Muscle layer of duodenum (tissue), 2 donors: ENCODE measurements at regions not wholly inside any gene's neighbourhood (a gene's known extent, or its start where the extent isn't known, plus 50 kb on each side); places are given as distances from the start of the nearest gene placed in this dataset.
"Not testable (repeated sequence)": the region's sequence is repeated elsewhere in the genome, so short reads cannot be mapped to it uniquely, and the experiment has no call there.

ENCODE experiments used
- H3K27ac ChIP-seq: one replicate; pipeline ENCODE4 v1.7.0; 2013; ENCODE audit warnings: mild to moderate bottlenecking, low read length
- H3K27me3 ChIP-seq: one replicate; pipeline ENCODE4 v1.7.0; 2013; ENCODE audit warnings: low read depth, mild to moderate bottlenecking, control low read depth, low read length
- H3K36me3 ChIP-seq, 2 donors: one replicate each; pipeline ENCODE4 v1.7.0; 2013; ENCODE audit warnings: low read length in 2 of 2, control low read depth in 1 of 2, mild to moderate bottlenecking in 1 of 2; ENCODE audit not compliant: insufficient read depth in 2 of 2, control insufficient read depth in 1 of 2
- H3K4me1 ChIP-seq, 2 donors: one replicate each; pipeline ENCODE4 v1.7.0; 2013; ENCODE audit warnings: low read length in 2 of 2, mild to moderate bottlenecking in 2 of 2, control low read depth in 1 of 2, moderate library complexity in 1 of 2; ENCODE audit not compliant: insufficient read depth in 2 of 2, control insufficient read depth in 1 of 2
- H3K4me3 ChIP-seq, 2 donors: one replicate each; pipeline ENCODE4 v1.7.0; 2013; ENCODE audit warnings: low read length in 2 of 2, low read depth in 1 of 2, mild to moderate bottlenecking in 1 of 2
- H3K9me3 ChIP-seq, 2 donors: one replicate each; pipeline ENCODE4 v1.7.0; 2013; ENCODE audit warnings: low read length in 2 of 2, control low read depth in 1 of 2, mild to moderate bottlenecking in 1 of 2; ENCODE audit not compliant: control insufficient read depth in 1 of 2
- donor health status: healthy.

GRCh38 chr12:83919081-83919480, 993.5 kb downstream of the SLC6A15 start:
- no peak overlapping the region for H3K27ac ChIP-seq
- no peaks in the 10 kb centered on the region for H3K9me3 ChIP-seq
- H3K36me3 ChIP-seq = no peaks in the 10 kb centered on the region
- no peaks in the 10 kb centered on the region for H3K27me3 ChIP-seq
- H3K4me1 ChIP-seq = no peaks in the 10 kb centered on the region
- H3K4me3 ChIP-seq = no peak overlapping the region

DNA sequence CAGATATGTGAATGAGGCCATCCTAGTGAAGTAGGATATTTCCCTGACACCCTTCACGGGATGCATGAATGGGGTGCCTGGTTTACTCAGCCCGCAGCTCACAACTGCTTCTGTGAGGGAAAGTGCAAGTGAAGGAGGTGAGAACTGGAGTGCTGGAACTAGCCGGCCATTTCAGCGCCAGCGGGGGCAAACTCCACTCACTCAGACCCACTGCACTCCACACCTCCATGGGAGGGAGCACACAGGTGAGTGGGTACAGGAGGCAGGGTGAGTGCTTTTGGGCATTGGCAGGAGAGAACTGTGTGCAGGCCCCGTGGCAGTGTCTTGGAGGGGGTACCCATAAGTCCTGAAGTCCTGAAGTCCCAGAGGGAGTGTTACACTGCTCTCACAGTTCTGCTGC, 1008.4 kb downstream of the SLC6A15 start:
- Histone ChIP-seq H3K36me3 (no peaks in the 10 kb centered on the region), H3K4me1 (no peaks in the 10 kb centered on the region), H3K27me3 (no peaks in the 10 kb centered on the region), H3K4me3 (no peak overlapping the region), H3K27ac (no peak overlapping the region), H3K9me3 (no peaks in the 10 kb centered on the region)

GRCh38 chr12:83896416-83896815, 1016.2 kb downstream of the SLC6A15 start:
- H3K4me1 ChIP-seq = no peaks in the 10 kb centered on the region
- no peaks in the 10 kb centered on the region for H3K9me3 ChIP-seq
- no peaks in the 10 kb centered on the region for H3K36me3 ChIP-seq
- H3K27me3 ChIP-seq = no peaks in the 10 kb centered on the region
- H3K4me3 ChIP-seq = no peak overlapping the region
- no peak overlapping the region for H3K27ac ChIP-seq

- H3K4me3 ChIP-seq = no peak overlapping the region
- no peaks in the 10 kb centered on the region for H3K9me3 ChIP-seq
- no peak overlapping the region for H3K27ac ChIP-seq
- H3K36me3 ChIP-seq = no peaks in the 10 kb centered on the region
- no peaks in the 10 kb centered on the region for H3K4me1 ChIP-seq
- no peaks in the 10 kb centered on the region for H3K27me3 ChIP-seq
These were observed 1019.5 kb downstream of the SLC6A15 start for GRCh38 chr12:83893101-83893500.

GRCh38 chr12:83889745-83890144, 1022.9 kb downstream of the SLC6A15 start:
- H3K27me3 ChIP-seq = no peaks in the 10 kb centered on the region
- no peaks in the 10 kb centered on the region for H3K9me3 ChIP-seq
- no peak overlapping the region for H3K4me3 ChIP-seq
- no peak overlapping the region for H3K27ac ChIP-seq
- no peaks in the 10 kb centered on the region for H3K36me3 ChIP-seq
- no peaks in the 10 kb centered on the region for H3K4me1 ChIP-seq

DNA sequence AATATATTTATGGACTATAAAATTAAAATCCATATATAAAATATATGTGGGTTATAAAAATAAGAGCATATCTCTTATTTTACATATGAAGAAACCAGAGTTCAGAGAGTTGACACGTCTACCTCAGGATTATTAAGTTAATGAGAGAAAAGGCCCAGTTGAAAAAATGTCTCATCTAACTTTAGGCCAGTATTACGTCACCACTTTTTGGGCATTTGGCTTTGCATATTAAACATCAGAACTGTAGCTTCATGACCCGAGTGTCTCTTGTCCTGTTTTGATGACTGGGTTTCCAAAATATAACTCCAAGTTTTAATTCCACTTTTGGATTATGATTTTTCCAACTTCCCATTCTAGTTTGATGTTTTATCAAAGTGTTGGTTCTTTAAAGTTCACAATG, 1026.1 kb downstream of the SLC6A15 start:
- H3K36me3 ChIP-seq = no peaks in the 10 kb centered on the region
- H3K4me3 ChIP-seq = no peak overlapping the region
- no peaks in the 10 kb centered on the region for H3K9me3 ChIP-seq
- H3K4me1 ChIP-seq = no peaks in the 10 kb centered on the region
- no peaks in the 10 kb centered on the region for H3K27me3 ChIP-seq
- no peak overlapping the region for H3K27ac ChIP-seq

DNA sequence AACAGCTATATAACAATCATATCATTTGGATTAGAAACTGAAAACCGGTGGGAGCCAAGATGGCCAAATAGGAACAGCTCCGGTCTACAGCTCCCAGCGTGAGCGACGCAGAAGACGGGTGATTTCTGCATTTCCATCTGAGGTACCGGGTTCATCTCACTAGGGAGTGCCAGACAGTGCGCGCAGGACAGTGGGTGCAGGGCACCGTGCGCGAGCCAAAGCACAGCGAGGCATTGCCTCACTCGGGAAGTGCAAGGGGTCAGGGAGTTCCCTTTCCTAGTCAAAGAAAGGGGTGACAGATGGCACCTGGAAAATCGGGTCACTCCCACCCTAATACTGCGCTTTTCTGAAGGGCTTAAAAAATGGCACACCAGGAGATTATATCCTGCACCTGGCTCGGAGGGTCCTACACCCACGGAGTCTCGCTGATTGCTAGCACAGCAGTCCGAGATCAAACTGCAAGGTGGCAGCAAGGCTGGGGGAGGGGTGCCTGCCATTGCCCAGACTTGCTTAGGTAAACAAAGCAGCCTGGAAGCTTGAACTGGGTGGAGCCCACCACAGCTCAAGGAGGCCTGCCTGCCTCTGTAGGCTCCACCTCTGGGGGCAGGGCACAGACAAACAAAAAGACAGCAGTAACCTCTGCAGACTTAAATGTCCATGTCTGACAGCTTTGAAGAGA, 1041.5 kb downstream of the SLC6A15 start:
- not testable (repeated sequence) for H3K27ac ChIP-seq, H3K36me3 ChIP-seq, H3K4me3 ChIP-seq, H3K4me1 ChIP-seq, H3K9me3 ChIP-seq, H3K27me3 ChIP-seq

DNA sequence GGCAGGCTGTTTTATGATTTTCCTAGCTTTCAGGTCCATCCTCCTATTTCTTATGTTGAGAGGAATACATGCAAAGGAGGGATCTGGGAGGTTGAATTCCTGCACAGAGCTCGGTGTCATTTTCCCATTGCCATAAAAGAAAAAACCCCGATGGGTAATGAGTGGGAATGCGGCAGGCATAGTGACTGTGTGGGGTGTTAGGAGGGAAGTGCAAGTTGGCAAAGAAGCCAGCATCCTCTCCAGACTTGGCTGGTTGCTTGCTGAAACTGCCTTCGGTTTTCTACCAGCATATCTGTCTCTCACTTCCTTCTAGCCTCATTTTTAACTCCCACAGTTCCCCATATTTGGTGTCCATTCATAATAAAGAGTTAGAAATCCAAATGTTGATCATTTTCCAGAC, 1046.1 kb downstream of the SLC6A15 start:
- Histone ChIP-seq H3K4me3 (no peak overlapping the region), H3K4me1 (no peaks in the 10 kb centered on the region), H3K27ac (no peak overlapping the region), H3K9me3 (no peaks in the 10 kb centered on the region), H3K36me3 (no peaks in the 10 kb centered on the region), H3K27me3 (no peaks in the 10 kb centered on the region)

- Histone ChIP-seq H3K27me3 (no peaks in the 10 kb centered on the region), H3K36me3 (no peaks in the 10 kb centered on the region), H3K4me1 (no peaks in the 10 kb centered on the region), H3K4me3 (no peak overlapping the region), H3K9me3 (no peaks in the 10 kb centered on the region), H3K27ac (no peak overlapping the region)
These were observed 1047.2 kb downstream of the SLC6A15 start for GRCh38 chr12:83865431-83865830.

DNA sequence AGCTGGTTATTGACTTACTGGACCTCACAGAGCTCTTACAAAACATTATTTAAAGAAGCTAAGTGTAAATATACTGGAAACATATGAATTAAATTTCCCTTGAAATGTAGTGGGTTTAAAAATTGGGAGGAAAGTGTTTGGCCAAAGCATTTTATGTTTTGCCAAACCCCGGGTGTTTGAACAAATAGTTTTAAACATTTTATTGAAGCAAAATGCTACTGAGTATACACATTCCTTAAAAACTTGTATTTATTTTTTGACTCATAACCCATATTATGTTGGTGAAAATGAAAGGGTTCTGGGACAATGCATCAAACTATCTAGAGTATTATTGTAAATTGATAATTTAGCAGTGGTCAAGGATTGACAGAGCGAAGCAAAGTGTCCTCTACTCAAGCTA, 1048.5 kb downstream of the SLC6A15 start:
- Histone ChIP-seq H3K36me3 (no peaks in the 10 kb centered on the region), H3K27ac (no peak overlapping the region), H3K4me3 (no peak overlapping the region), H3K27me3 (no peaks in the 10 kb centered on the region), H3K9me3 (no peaks in the 10 kb centered on the region), H3K4me1 (no peaks in the 10 kb centered on the region)

GRCh38 chr12:83859021-83859420, 1053.6 kb downstream of the SLC6A15 start:
- Histone ChIP-seq H3K4me1 (no peaks in the 10 kb centered on the region), H3K9me3 (peaks cover 0 to 17% of the 10 kb centered on the region in 2 donors)

DNA sequence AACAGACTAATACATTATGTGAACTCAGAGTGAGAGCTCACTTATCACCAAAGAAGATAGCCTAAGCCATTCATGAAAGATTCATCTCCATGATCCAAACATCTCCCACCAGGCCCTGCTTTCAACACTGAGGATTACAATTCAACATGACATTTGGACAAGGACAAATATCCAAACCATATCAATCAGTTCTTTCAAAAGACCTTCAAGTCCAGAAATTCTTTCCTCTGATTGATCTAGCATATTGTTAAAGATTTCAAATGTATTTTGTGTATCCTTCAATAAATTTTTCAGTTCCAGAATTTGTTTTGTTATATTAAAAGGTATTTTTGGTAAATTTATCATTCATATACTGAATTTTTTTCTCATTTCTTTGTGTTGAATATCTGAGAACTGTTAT, 1055.8 kb downstream of the SLC6A15 start:
- H3K27ac ChIP-seq = no peak overlapping the region
- H3K4me1 ChIP-seq = no peaks in the 10 kb centered on the region
- peaks cover 0 to 17% of the 10 kb centered on the region in 2 donors for H3K9me3 ChIP-seq
- no peaks in the 10 kb centered on the region for H3K36me3 ChIP-seq
- no peak overlapping the region for H3K4me3 ChIP-seq
- no peaks in the 10 kb centered on the region for H3K27me3 ChIP-seq

More at GRCh38 chr12:83859021-83859420, 1053.6 kb downstream of the SLC6A15 start:
- Histone ChIP-seq H3K4me3 (no peak overlapping the region), H3K27ac (no peak overlapping the region), H3K36me3 (no peaks in the 10 kb centered on the region), H3K27me3 (no peaks in the 10 kb centered on the region)
